Ishikawa (cell line): ENCODE measurements at regions not wholly inside any gene's neighbourhood (a gene's known extent, or its start where the extent isn't known, plus 50 kb on each side); places are given as distances from the start of the nearest gene placed in this dataset.

Experiments
- CEBPB ChIP-seq: IDR thresholded peaks from 2 replicates; pipeline ENCODE4 v1.6.1; 2012
- CREB1 ChIP-seq: IDR thresholded peaks from 2 replicates; pipeline ENCODE4 v1.6.1; 2012; ENCODE audit warnings: low read depth
- EGR1 ChIP-seq: IDR thresholded peaks from 2 replicates; pipeline ENCODE4 v1.6.1; 2012
- FOXM1 ChIP-seq: IDR thresholded peaks from 2 replicates; pipeline ENCODE4 v1.6.1; 2012; ENCODE audit warnings: low read depth, borderline replicate concordance
- MAX ChIP-seq: IDR thresholded peaks from 2 replicates; pipeline ENCODE4 v1.6.1; 2012
- NFIC ChIP-seq: IDR thresholded peaks from 2 replicates; pipeline ENCODE4 v1.6.1; 2012
- REST ChIP-seq: IDR thresholded peaks from 2 replicates; pipeline ENCODE4 v1.6.1; 2012; ENCODE audit warnings: low read depth, mild to moderate bottlenecking
- TAF1 ChIP-seq: IDR thresholded peaks from 2 replicates; pipeline ENCODE4 v1.6.1; 2012; ENCODE audit warnings: low read depth, mild to moderate bottlenecking
- USF1 ChIP-seq: IDR thresholded peaks from 2 replicates; pipeline ENCODE4 v1.6.1; 2012

- TF ChIP-seq EGR1 (no peak), REST (no peak), FOXM1 (no peak), MAX (no peak), USF1 (no peak), CREB1 (no peak), CEBPB (no peak), NFIC (no peak), TAF1 (no peak)
Measured at GRCh38 chr3:139124197-139124596, 79.5 kb upstream of the PRR23C start.
